ENCODE measurements at regions not wholly inside any gene's neighbourhood (a gene's known extent, or its start where the extent isn't known, plus 50 kb on each side); places are given as distances from the start of the nearest gene placed in this dataset.

DNA sequence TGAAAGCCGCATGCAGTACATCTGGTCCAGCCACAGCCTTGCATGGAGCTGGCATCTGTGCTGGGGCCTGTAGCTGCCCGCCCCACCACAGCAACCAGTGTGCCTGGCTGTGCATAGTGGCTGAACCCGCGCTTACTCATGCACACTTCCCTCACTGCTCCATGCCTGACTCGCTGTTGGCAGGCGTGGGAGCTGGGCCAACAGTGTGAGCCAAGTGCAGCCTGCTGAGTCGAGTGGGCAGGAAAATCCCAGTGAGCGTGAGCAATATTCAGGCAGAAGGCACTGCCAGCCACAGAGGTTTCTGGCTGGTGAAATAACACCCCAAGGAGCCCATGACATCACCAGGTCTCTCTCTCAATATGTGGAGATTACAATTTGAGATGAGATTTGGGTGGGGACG lies 1674.1 kb upstream of the TMEFF2 start (continued):
- TF ChIP-seq, protein P1, sequence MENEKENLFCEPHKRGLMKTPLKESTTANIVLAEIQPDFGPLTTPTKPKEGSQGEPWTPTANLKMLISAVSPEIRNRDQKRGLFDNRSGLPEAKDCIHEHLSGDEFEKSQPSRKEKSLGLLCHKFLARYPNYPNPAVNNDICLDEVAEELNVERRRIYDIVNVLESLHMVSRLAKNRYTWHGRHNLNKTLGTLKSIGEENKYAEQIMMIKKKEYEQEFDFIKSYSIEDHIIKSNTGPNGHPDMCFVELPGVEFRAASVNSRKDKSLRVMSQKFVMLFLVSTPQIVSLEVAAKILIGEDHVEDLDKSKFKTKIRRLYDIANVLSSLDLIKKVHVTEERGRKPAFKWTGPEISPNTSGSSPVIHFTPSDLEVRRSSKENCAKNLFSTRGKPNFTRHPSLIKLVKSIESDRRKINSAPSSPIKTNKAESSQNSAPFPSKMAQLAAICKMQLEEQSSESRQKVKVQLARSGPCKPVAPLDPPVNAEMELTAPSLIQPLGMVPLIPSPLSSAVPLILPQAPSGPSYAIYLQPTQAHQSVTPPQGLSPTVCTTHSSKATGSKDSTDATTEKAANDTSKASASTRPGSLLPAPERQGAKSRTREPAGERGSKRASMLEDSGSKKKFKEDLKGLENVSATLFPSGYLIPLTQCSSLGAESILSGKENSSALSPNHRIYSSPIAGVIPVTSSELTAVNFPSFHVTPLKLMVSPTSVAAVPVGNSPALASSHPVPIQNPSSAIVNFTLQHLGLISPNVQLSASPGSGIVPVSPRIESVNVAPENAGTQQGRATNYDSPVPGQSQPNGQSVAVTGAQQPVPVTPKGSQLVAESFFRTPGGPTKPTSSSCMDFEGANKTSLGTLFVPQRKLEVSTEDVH (IDR thresholded peaks at IDR 0.05; ENCODE audit: low read depth, partially characterized antibody), result no peak
- TF ChIP-seq, protein P2, sequence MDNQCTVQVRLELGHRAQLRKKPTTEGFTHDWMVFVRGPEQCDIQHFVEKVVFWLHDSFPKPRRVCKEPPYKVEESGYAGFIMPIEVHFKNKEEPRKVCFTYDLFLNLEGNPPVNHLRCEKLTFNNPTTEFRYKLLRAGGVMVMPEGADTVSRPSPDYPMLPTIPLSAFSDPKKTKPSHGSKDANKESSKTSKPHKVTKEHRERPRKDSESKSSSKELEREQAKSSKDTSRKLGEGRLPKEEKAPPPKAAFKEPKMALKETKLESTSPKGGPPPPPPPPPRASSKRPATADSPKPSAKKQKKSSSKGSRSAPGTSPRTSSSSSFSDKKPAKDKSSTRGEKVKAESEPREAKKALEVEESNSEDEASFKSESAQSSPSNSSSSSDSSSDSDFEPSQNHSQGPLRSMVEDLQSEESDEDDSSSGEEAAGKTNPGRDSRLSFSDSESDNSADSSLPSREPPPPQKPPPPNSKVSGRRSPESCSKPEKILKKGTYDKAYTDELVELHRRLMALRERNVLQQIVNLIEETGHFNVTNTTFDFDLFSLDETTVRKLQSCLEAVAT (IDR thresholded peaks at IDR 0.05), result no peak
- TF ChIP-seq BACH1 (IDR thresholded peaks at IDR 0.05; ENCODE audit: borderline replicate concordance) (no peak), BCL11A (IDR thresholded peaks at IDR 0.05; ENCODE audit: low read depth, low read length) (no peak), ESRRA (IDR thresholded peaks at IDR 0.05; ENCODE audit: low read length) (no peak), NFIC (IDR thresholded peaks at IDR 0.05; ENCODE audit: low read depth, low read length) (no peak), FOXM1 (IDR thresholded peaks at IDR 0.05; ENCODE audit: low read depth, low read length) (no peak), RUNX3 (IDR thresholded peaks at IDR 0.05; ENCODE audit: low read length) (no peak), WRNIP1 (IDR thresholded peaks at IDR 0.05; ENCODE audit: borderline replicate concordance, low read depth, low read length) (no peak), POU2F2 (IDR thresholded peaks at IDR 0.05; ENCODE audit: borderline replicate concordance, low read depth, low read length) (no peak)

DNA sequence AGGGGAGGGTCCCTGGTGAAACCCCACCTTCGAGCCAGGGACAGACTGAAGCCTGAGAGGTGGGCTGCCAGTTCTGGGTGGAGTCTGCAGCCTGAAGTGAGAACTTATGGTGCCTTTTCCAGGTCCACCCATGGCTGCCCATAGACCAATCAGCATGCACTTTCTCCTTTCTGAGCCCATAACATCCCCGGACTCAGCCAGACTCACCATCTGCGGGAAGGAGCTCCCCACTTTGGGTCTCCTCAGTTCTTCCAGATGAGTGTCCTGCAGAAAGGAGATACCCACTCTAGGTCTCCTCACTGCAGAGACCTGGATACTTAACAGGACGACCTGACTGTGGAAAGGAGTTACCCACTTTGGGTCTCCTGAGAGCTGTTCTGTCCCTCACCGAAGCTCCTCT lies 1673.4 kb upstream of the TMEFF2 start:
- ChIA-PET RAD21 (ENCODE audit: unreplicated experiment) (no interaction called here), POLR2A (no interaction called here), SMC1A (ENCODE audit: uncharacterized antibody, unreplicated experiment) (no interaction called here), CTCF (no interaction called here)
- H3K4me1 ChIP-seq (ENCODE audit: control insufficient read depth, insufficient read depth, low read length), result no peaks in the 10 kb centered on the region
- no peaks in the 10 kb centered on the region for H3K36me3 ChIP-seq (ENCODE audit: control insufficient read depth in 2 of 2, insufficient read depth in 2 of 2, low read length in 1 of 2)
- H3K4me2 ChIP-seq (ENCODE audit: control insufficient read depth, insufficient read depth), result no peak overlapping the region
- no TSS peak for BruUV-seq (replicated peaks)
- H4K20me1 ChIP-seq (ENCODE audit: control insufficient read depth, insufficient read depth), result no peaks in the 10 kb centered on the region
- H3K27ac ChIP-seq (ENCODE audit: control insufficient read depth, insufficient read depth), result no peak overlapping the region
- intact Hi-C loops (cut with micrococcal nuclease; ENCODE audit: unreplicated experiment), result no loop called here
- H3K27me3 ChIP-seq (replicated peaks in 1 of 2; ENCODE audit: control insufficient read depth in 2 of 2, insufficient read depth in 2 of 2, low read length in 1 of 2), result no peaks in the 10 kb centered on the region; a peak in 1 of 4 replicates
- FAIRE-seq, result no peak
- H2AFZ ChIP-seq (ENCODE audit: control insufficient read depth, low read depth, low read length), result no peak overlapping the region
- in situ Hi-C loops (cut with MboI), result no loop called here
- H3K9me3 ChIP-seq (replicated peaks; ENCODE audit: control insufficient read depth, insufficient read depth, low read length), result no peaks in the 10 kb centered on the region
- H3K4me3 ChIP-seq, result no peak overlapping the region
- 4% methylated on average over 5 of the region's 5 CpGs for whole genome bisulfite sequencing (ENCODE audit: insufficient coverage, insufficient replicate concordance, low lambda C conversion rate, missing lambda C conversion rate)
- no peak for DNase-seq (ENCODE audit: low read depth, low spot score)
- H3K9ac ChIP-seq (ENCODE audit: control insufficient read depth, insufficient read depth, low read length), result no peak overlapping the region
- no peak for ATAC-seq
- H3K79me2 ChIP-seq (ENCODE audit: control insufficient read depth, insufficient read depth, low read length), result no peaks in the 10 kb centered on the region
- no peak for TF ChIP-seq EZH2 (IDR thresholded peaks at IDR 0.05; ENCODE audit: borderline replicate concordance, control insufficient read depth, low read depth, low read length)
- TF ChIP-seq ATF7 (IDR thresholded peaks at IDR 0.05; ENCODE audit: low read depth), result no peak
- no peak for TF ChIP-seq MTA2 (IDR thresholded peaks at IDR 0.05; ENCODE audit: low read depth)
- TF ChIP-seq, protein P3, sequence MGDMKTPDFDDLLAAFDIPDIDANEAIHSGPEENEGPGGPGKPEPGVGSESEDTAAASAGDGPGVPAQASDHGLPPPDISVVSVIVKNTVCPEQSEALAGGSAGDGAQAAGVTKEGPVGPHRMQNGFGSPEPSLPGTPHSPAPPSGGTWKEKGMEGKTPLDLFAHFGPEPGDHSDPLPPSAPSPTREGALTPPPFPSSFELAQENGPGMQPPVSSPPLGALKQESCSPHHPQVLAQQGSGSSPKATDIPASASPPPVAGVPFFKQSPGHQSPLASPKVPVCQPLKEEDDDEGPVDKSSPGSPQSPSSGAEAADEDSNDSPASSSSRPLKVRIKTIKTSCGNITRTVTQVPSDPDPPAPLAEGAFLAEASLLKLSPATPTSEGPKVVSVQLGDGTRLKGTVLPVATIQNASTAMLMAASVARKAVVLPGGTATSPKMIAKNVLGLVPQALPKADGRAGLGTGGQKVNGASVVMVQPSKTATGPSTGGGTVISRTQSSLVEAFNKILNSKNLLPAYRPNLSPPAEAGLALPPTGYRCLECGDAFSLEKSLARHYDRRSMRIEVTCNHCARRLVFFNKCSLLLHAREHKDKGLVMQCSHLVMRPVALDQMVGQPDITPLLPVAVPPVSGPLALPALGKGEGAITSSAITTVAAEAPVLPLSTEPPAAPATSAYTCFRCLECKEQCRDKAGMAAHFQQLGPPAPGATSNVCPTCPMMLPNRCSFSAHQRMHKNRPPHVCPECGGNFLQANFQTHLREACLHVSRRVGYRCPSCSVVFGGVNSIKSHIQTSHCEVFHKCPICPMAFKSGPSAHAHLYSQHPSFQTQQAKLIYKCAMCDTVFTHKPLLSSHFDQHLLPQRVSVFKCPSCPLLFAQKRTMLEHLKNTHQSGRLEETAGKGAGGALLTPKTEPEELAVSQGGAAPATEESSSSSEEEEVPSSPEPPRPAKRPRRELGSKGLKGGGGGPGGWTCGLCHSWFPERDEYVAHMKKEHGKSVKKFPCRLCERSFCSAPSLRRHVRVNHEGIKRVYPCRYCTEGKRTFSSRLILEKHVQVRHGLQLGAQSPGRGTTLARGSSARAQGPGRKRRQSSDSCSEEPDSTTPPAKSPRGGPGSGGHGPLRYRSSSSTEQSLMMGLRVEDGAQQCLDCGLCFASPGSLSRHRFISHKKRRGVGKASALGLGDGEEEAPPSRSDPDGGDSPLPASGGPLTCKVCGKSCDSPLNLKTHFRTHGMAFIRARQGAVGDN (IDR thresholded peaks at IDR 0.05), result no peak
- TF ChIP-seq MTA3 (IDR thresholded peaks at IDR 0.05; ENCODE audit: borderline replicate concordance, low read length), result no peak

Data from GM12878 (cell line).